HG03378 (cell line): ENCODE measurements at regions not wholly inside any gene's neighbourhood (a gene's known extent, or its start where the extent isn't known, plus 50 kb on each side); places are given as distances from the start of the nearest gene placed in this dataset.

ENCODE experiments used
- ATAC-seq: cut with Tn5 transposase; IDR thresholded peaks from one replicate; pipeline ENCODE4 v1.9.1; 2021; ENCODE audit warnings: mild to moderate bottlenecking, moderate library complexity; ENCODE audit not compliant: unreplicated experiment

- ATAC-seq: no peak
Measured at GRCh38 chr18:78738076-78738690, 241.4 kb upstream of the SALL3 start.

- ATAC-seq: no peak
Measured at GRCh38 chr18:78739115-78739514, 240.5 kb upstream of the SALL3 start.

GRCh38 chr18:78739882-78740677, 239.5 kb upstream of the SALL3 start:
- no peak for ATAC-seq

GRCh38 chr18:78740876-78741275, 238.7 kb upstream of the SALL3 start:
- ATAC-seq: no peak

GRCh38 chr18:78741381-78742217, 238.0 kb upstream of the SALL3 start:
- ATAC-seq: no peak

GRCh38 chr18:78742218-78742745, 237.3 kb upstream of the SALL3 start:
- no peak for ATAC-seq

- no peak for ATAC-seq
Measured at GRCh38 chr18:78743078-78743477, 236.5 kb upstream of the SALL3 start.

- ATAC-seq: no peak
Measured at GRCh38 chr18:78751664-78752063, 228.0 kb upstream of the SALL3 start.

- ATAC-seq: no peak
Measured at GRCh38 chr18:78753240-78753639, 226.4 kb upstream of the SALL3 start.

- ATAC-seq: no peak
Measured at GRCh38 chr18:78754311-78755043, 225.1 kb upstream of the SALL3 start.

- no peak for ATAC-seq
Measured at GRCh38 chr18:78757014-78757413, 222.6 kb upstream of the SALL3 start.

GRCh38 chr18:78758496-78758895, 221.1 kb upstream of the SALL3 start:
- no peak for ATAC-seq

GRCh38 chr18:78762753-78763152, 216.9 kb upstream of the SALL3 start:
- no peak for ATAC-seq

GRCh38 chr18:78764544-78764943, 215.1 kb upstream of the SALL3 start:
- no peak for ATAC-seq

GRCh38 chr18:78765142-78765541, 214.5 kb upstream of the SALL3 start:
- no peak for ATAC-seq

GRCh38 chr18:78765637-78766281, 213.9 kb upstream of the SALL3 start:
- ATAC-seq: no peak

GRCh38 chr18:78766651-78767533, 212.7 kb upstream of the SALL3 start:
- ATAC-seq: no peak

- no peak for ATAC-seq
Measured at GRCh38 chr18:78767648-78768071, 212.0 kb upstream of the SALL3 start.

- ATAC-seq: no peak
Measured at GRCh38 chr18:78768221-78768620, 211.4 kb upstream of the SALL3 start.
